SH-SY5Y (cell line): ENCODE measurements at regions not wholly inside any gene's neighbourhood (a gene's known extent, or its start where the extent isn't known, plus 50 kb on each side); places are given as distances from the start of the nearest gene placed in this dataset.

Experiments
- GATA2 ChIP-seq: IDR thresholded peaks from 2 replicates; pipeline ENCODE4 v1.6.1; 2011; ENCODE audit warnings: mild to moderate bottlenecking, low read depth, low read length
- GATA3 ChIP-seq: IDR thresholded peaks from 2 replicates; pipeline ENCODE4 v1.6.1; 2011; ENCODE audit warnings: low read depth, mild to moderate bottlenecking, low read length, moderate library complexity

GRCh38 chr7:86149024-86149665 is 494.6 kb upstream of the GRM3 start:
- no peak for TF ChIP-seq GATA3
- TF ChIP-seq GATA2: no peak
